Loucy (cell line): ENCODE measurements at regions not wholly inside any gene's neighbourhood (a gene's known extent, or its start where the extent isn't known, plus 50 kb on each side); places are given as distances from the start of the nearest gene placed in this dataset.

Experiments used
- CTCF ChIP-seq: fragments of 200-600 bp; sonication (generic); conservative IDR thresholded peaks from 2 replicates; pipeline ENCODE4 v1.5.1; 2014; ENCODE audit warnings: mild to moderate bottlenecking, antibody characterized with exemption, low read length
- EZH2phosphoT487 ChIP-seq: fragments of 200-600 bp; IDR thresholded peaks from 2 replicates; pipeline ENCODE4 v1.6.1; 2018; ENCODE audit warnings: antibody characterized with exemption, mild to moderate bottlenecking, moderate library complexity, borderline replicate concordance

- TF ChIP-seq EZH2phosphoT487, result no peak
- no peak for TF ChIP-seq CTCF
Measured at GRCh38 chr9:109718861-109719260, 61.1 kb upstream of the PALM2AKAP2 start.
